Stimulated activated CD4-positive, alpha-beta T cell treated with anti-CD3 and anti-CD28 coated beads, Interleukin-15, amount 100 ng/mL, for 48 hours (primary cell): ENCODE measurements at regions not wholly inside any gene's neighbourhood (a gene's known extent, or its start where the extent isn't known, plus 50 kb on each side); places are given as distances from the start of the nearest gene placed in this dataset.

Experiments used
- DNase-seq, 2 donors: peaks; one replicate each; pipeline ENCODE4 v3.0.0-alpha.2; 2020; ENCODE audit warnings: low read depth in 2 of 2

- no peak for DNase-seq
Observed at GRCh38 chr2:129726216-129726615, 253.2 kb upstream of the RAB6C start.

DNA sequence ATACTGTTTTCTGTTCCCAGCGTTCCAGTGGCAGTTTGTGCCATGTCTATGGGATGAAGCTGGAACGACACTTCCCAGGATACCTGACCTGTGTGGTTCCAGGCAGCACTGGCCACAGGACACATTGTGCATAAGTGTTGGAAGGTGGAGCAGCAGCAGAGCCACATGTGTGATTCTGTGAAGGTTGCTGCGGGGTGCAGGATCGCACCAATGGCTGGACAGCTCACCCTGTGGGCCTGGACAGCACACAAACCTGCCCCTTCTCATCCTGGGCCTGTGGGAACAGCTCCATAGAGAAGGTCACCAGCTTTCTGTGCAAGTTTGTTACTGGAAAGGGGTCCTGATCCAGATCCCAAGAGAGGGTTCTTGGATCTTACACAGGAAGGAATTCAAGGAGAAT lies 252.2 kb upstream of the RAB6C start:
- DNase-seq, result no peak

- no peak for DNase-seq
Observed at GRCh38 chr2:129728035-129728972, 251.2 kb upstream of the RAB6C start.

DNA sequence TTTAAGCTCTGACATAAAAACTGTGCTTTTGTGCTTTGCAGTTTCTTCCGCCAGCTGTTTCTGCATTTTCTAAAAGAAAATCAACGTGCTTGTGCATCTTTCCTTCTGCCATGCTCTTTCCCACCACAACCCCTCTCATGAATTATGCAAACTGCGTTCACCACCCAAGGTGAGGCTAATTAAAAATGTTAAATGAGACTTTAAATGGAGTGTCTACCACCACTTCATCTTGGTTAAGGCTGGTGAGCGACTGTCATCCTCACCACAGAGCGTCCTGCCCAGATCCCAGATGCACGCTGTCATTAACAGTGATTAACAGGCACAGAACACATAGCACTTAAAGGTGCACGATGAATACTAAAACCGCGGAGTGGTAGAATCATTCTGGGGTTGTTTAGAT lies 250.5 kb upstream of the RAB6C start:
- no peak for DNase-seq

DNA sequence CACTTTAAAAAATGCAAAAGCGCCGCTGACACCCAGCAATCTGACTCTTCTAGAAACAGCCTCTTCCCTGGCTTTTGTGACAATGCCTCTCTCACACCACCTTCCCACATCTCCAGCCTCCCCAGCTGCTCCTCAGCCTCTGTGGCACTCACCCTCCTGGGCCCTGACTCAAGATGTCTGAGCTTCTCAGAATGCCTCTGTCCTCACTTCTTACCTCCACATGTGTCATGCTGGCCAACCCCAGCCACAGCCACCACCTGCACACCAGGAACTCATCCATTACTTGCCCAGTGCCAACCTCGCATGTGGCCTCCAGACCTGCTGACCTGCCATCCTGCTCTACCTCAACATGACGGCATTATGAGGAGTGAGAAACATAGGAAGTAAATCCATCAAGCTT lies 249.8 kb upstream of the RAB6C start:
- no peak for DNase-seq

DNA sequence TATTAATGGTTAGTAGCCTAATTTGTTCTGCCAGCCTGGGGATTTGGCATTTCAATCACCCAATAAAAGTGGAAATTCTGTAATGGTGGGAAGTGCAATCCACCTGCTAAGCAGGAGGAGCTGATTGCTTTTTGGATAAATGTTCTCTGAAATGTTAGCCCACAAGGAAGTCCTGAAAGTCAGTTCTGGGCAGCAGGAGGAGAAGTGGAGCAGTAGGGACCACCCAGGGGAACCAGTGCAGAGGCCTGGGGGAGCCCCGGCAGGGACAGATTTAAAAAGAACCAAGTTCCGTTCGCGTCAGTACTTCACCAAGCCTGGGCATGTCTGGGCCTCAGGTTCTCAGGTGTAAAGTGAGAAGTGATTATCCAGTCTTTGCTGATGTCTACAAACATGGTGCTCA lies 248.5 kb upstream of the RAB6C start:
- DNase-seq, result no peak

DNA sequence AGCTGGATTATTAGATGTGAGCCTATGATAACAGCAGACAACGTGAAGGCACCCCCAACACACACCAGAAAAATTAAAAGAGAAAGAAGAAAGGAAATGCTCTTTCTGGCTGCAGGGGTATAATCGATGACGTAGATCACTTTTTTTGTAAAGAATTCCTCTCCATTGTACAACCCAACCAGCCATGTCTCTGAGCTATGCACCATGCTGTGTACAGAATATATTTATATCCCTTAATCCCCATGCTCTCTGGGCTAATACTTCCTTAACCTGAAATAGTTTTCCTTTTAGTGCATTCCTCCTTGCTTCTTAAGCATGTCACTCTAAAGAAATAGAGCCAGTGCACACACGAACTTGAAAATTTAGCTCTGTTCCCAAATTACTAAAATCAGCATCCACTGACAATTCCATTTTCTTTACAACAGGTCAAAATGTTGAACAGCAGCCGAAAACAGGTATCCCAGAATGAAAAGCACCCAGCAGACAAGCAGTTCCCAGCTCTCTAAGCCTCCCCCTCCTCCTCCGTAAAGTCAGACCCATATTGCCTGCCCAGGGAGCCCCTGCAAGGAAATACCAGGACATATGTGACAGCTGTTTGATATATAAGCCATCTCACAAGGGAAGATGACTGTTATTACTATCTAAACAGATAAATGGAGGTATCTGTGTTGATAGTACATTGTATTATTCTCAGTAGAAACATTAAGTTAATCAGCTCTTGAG lies 247.4 kb upstream of the RAB6C start:
- DNase-seq, result no peak

- DNase-seq, result no peak
Observed at GRCh38 chr2:129732630-129733026, 246.8 kb upstream of the RAB6C start.

GRCh38 chr2:129733041-129733440 lies 246.4 kb upstream of the RAB6C start:
- DNase-seq, result no peak

DNA sequence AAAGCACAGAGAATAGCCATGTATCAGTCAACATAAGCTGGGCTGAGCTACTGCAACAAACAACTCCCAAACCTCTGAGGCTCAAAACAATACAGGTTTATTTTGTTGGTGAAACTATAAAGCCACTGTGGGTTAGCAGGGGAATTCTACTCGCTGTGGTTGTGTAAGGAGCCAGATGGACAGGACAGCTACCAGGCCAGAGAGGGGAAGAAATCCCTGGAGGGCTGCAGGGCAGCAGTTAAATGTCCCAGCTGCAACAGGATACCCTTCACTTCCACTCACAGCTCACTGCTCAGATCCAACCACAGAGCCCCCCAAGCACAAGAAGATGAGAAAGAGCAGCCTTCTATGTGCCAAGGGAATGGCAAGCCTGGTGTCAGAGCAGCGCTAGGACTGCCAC lies 245.9 kb upstream of the RAB6C start:
- DNase-seq, result no peak

DNA sequence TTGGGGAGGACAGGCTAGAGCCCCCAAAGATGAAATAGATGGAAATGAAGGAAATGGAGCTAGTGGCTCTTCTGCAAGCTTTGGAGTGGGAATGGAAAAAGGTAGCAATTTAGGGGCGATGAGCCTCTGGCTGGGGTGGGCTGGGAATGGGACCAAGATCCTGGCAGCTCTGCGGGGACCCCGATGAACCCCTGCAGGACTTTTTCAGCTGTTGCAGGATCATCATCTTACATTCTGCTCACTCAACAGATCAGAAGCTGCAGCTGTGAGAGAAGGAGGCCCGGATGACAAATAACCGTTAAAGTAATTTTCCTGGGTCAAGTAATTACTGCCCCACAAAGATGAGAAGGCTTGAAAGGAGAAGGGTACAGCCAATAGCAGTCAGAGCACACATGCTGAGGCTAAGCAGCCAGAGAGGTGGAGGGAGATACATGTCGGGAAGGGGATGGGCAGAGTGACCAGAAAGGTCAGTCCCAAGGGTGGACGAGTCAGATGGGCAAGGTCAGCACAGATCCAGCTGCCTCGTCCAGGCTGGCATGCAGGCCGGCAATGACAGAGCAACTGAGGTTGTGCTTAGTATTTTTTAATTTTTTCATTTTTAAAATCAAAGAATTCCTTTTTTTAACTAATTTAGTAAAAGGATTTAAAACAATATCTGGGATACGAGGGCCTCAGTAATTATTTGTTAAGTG lies 245.0 kb upstream of the RAB6C start:
- DNase-seq, result no peak

DNA sequence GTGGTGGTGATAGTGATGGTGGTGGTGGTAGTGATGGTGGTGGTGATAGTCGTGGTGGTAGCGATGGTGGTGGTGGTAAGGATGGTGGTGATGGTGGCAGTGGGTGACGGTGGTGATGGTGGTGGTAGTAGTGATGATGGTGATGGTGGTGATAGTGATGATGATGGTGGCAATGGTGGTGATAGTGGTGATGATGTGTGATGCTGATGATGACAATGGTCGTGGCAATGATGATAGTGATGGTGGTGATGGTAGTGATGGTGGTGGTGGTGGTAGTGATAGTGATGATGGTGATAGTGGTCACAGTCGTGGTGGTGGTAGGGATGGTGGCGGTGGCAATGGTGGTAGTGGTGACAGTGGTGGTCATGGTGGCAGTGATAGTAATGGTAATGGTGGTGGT lies 243.9 kb upstream of the RAB6C start:
- no peak for DNase-seq

GRCh38 chr2:129737660-129738527 lies 241.6 kb upstream of the RAB6C start:
- DNase-seq, result no peak

DNA sequence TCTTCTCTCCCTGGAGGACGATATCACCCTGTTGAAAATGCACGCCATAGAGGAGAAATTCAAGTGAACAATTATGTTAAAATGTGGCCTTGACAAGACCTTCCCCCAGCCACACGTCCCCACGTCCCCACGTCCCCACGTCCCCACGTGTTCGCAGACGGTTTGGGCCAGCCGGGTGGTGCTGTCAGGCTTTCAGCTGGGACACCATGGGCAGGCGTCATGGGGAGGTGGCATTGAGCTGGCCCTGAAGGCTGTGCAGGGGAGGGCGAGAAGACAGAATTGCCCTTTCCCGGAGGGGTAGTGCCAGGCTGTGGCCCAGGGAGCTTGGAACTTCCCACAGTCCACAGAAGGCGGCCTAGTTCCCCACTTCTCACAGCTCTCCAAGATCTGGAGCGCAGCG lies 240.7 kb upstream of the RAB6C start:
- DNase-seq, result no peak

DNA sequence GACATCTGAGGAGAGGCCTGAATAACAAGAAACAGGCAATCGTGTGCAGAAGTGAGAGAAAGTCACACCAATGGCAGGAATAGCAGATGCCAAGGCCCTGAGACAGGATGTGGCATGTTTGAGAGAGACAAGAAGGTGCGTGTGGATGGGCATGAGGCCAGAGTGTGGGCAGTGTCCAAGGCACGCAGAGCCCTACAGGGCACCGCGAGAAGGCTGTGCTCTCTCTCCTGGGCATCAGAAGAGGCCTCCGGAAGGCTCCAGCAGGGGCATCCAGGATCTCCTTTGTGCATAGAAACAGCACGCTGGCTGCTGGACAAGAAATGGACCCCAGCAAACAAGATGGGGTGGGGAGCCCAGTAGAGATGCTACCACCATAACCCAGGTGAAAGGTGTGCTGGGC lies 239.0 kb upstream of the RAB6C start:
- DNase-seq, result no peak

DNA sequence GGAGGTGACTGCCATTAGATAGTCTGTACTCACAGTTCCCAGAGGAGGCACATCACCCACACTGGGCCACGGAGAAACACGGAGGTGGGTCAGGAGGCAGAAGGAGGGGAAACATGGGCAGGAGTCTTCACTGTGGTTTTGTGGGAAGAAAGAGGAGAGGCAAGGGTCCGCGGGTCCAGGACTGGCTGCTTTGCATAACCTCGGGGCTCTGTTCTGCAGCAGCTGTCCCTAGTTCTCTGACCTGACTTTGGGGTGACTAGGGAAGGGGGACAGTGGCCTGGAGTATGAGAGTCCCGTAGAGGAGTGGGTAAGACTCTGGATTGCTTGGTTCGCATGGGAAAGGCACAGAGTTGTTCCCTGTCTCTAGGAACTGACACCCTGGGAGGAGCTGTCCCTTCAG lies 238.3 kb upstream of the RAB6C start:
- no peak for DNase-seq

DNA sequence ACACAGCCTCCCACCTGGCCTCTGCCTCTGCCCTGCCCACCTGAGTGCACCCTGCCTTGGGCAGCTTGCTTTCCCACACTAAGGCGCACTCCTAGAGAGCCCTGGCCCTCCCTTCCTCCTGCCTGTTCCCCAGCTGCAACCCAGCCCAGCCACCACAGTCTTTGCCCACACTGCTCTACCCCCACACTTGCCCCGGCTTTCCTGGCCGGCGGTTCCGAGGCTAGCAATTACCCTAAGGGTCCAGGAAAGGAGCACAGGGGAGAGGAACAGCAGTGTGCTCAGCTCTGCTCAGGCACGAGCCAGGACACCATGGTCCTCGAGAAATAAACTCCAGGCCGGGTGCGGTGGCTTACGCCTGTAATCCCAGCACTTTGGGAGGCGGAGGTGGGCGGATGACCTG lies 237.8 kb upstream of the RAB6C start:
- DNase-seq, result no peak

GRCh38 chr2:129742415-129743180 lies 236.9 kb upstream of the RAB6C start:
- DNase-seq, result no peak

- no peak for DNase-seq
Observed at GRCh38 chr2:129744141-129744540, 235.3 kb upstream of the RAB6C start.

DNA sequence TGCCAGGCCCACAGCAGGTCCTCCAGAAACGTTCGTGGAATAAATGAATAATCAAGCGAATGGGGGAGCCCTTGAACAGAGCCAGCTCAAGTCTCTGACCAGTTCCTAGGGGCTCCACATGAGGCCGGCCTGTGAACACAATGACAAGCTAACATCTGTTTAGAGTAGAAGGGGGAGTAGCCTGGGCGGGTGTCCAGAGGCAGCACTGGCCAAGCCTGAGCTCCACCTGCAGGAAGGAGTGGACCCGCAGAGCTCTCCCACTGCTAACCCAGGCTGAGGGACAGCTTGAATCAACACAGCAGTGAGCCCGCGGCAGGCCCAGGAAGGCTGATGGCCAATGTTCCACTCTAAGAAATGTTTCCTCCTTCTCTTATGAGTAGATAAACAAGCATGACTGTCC lies 234.8 kb upstream of the RAB6C start:
- no peak for DNase-seq
